Liver (tissue), 8 donors: ENCODE measurements at regions not wholly inside any gene's neighbourhood (a gene's known extent, or its start where the extent isn't known, plus 50 kb on each side); places are given as distances from the start of the nearest gene placed in this dataset.

Source experiments
- DNase-seq: peaks from one replicate; pipeline ENCODE4 v3.0.0-alpha.2; 2017; ENCODE audit warnings: low spot score
- H3K27ac ChIP-seq, 2 donors: one replicate each; pipeline ENCODE4 v1.7.0; 2013; ENCODE audit warnings: inconsistent platforms in 2 of 2, low read length in 2 of 2, control low read depth in 1 of 2, low read depth in 1 of 2, mild to moderate bottlenecking in 1 of 2
- H3K27me3 ChIP-seq, 4 donors: one replicate each; pipeline versions ENCODE4 v1.6.1 to v1.7.0; 2013; ENCODE audit warnings: low read length in 3 of 4, inconsistent platforms in 1 of 4, mild to moderate bottlenecking in 1 of 4, moderate library complexity in 1 of 4; ENCODE audit not compliant: control insufficient read depth in 4 of 4, insufficient read depth in 4 of 4
- H3K36me3 ChIP-seq, 4 donors: one replicate each; pipeline versions ENCODE4 v1.6.1 to v1.7.0; 2013; ENCODE audit warnings: low read length in 3 of 4, mild to moderate bottlenecking in 3 of 4, low read depth in 1 of 4, moderate library complexity in 1 of 4; ENCODE audit not compliant: control insufficient read depth in 4 of 4, insufficient read depth in 3 of 4
- H3K4me1 ChIP-seq, 4 donors: one replicate each; pipeline versions ENCODE4 v1.6.1 to v1.7.0; 2013; ENCODE audit warnings: low read length in 3 of 4, mild to moderate bottlenecking in 3 of 4, moderate library complexity in 1 of 4; ENCODE audit not compliant: control insufficient read depth in 4 of 4, insufficient read depth in 4 of 4
- H3K4me3 ChIP-seq, 3 donors: one replicate each; pipeline versions ENCODE4 v1.6.1 to v1.7.0; 2013; ENCODE audit warnings: low read length in 3 of 3, control low read depth in 1 of 3, low read depth in 1 of 3, mild to moderate bottlenecking in 1 of 3
- H3K9ac ChIP-seq, 2 donors: one replicate each; pipeline ENCODE4 v1.7.0; 2013; ENCODE audit warnings: low read length in 2 of 2, mild to moderate bottlenecking in 2 of 2, moderate library complexity in 2 of 2, control low read depth in 1 of 2, low read depth in 1 of 2
- H3K9me3 ChIP-seq, 4 donors: one replicate each; pipeline versions ENCODE4 v1.6.1 to v1.7.0; 2013; ENCODE audit warnings: low read length in 3 of 4; ENCODE audit not compliant: control insufficient read depth in 4 of 4
- ATF3 ChIP-seq: IDR thresholded peaks from 2 replicates; pipeline ENCODE4 v1.6.1; 2016; ENCODE audit warnings: antibody characterized with exemption
- CTCF ChIP-seq: fragments of 150-350 bp; IDR thresholded peaks from 2 replicates; pipeline ENCODE4 v1.5.1; 2017; ENCODE audit warnings: improper control_type of control experiment, low read depth, low read length; ENCODE audit not compliant: missing input control
- EGR1 ChIP-seq, 2 donors: IDR thresholded peaks; 2 replicates each; pipeline ENCODE4 v1.6.1; 2016 to 2018; ENCODE audit warnings: antibody characterized with exemption in 2 of 2, low read depth in 2 of 2
- FOXA1 ChIP-seq: IDR thresholded peaks from 2 replicates; pipeline ENCODE4 v1.6.1; 2016; ENCODE audit warnings: antibody characterized with exemption
- FOXA2 ChIP-seq: IDR thresholded peaks from 2 replicates; pipeline ENCODE4 v1.6.1; 2016; ENCODE audit warnings: antibody characterized with exemption
- GABPA ChIP-seq, 2 donors: IDR thresholded peaks in 1 of 2; conservative IDR thresholded peaks in 1 of 2; 2 replicates each; pipeline ENCODE4 v1.6.1; 2016; ENCODE audit warnings: antibody characterized with exemption in 2 of 2, mild to moderate bottlenecking in 1 of 2, moderate library complexity in 1 of 2
- HNF4A ChIP-seq, 2 donors: conservative IDR thresholded peaks; 2 replicates each; pipeline ENCODE4 v1.6.1; 2016; ENCODE audit warnings: antibody characterized with exemption in 2 of 2, mild to moderate bottlenecking in 2 of 2
- HNF4G ChIP-seq: IDR thresholded peaks from 2 replicates; pipeline ENCODE4 v1.6.1; 2016; ENCODE audit warnings: antibody characterized with exemption
- JUND ChIP-seq, 2 donors: IDR thresholded peaks; 2 replicates each; pipeline ENCODE4 v1.6.1; 2016; ENCODE audit warnings: antibody characterized with exemption in 2 of 2
- MAX ChIP-seq: IDR thresholded peaks from 2 replicates; pipeline ENCODE4 v1.6.1; 2016; ENCODE audit warnings: antibody characterized with exemption
- NR2F2 ChIP-seq: IDR thresholded peaks from 2 replicates; pipeline ENCODE4 v1.6.1; 2016; ENCODE audit warnings: antibody characterized with exemption
- RAD21 ChIP-seq, 2 donors: IDR thresholded peaks; 2 replicates each; pipeline ENCODE4 v1.6.1; 2016; ENCODE audit warnings: antibody characterized with exemption in 2 of 2, mild to moderate bottlenecking in 2 of 2
- RXRA ChIP-seq, 2 donors: IDR thresholded peaks; 2 replicates each; pipeline ENCODE4 v1.6.1; 2017 to 2018; ENCODE audit warnings: antibody characterized with exemption in 2 of 2, mild to moderate bottlenecking in 1 of 2
- SP1 ChIP-seq: IDR thresholded peaks from 2 replicates; pipeline ENCODE4 v1.6.1; 2018; ENCODE audit warnings: antibody characterized with exemption, mild to moderate bottlenecking
- TAF1 ChIP-seq: conservative IDR thresholded peaks from 2 replicates; pipeline ENCODE4 v1.6.1; 2016; ENCODE audit warnings: antibody characterized with exemption, mild to moderate bottlenecking
- YY1 ChIP-seq: IDR thresholded peaks from 2 replicates; pipeline ENCODE4 v1.6.1; 2016; ENCODE audit warnings: antibody characterized with exemption, mild to moderate bottlenecking
- WGBS: extraction: QIAGEN DNeasy Blood & Tissue Kit; methylation state at CpG from one replicate; pipeline ENCODE4 v1.1.7; 2013; 5-methylcytosine and 5-hydroxymethylcytosine counted together
- TF ChIP-seq, protein P1 (sequence below): IDR thresholded peaks from 2 replicates; pipeline ENCODE4 v1.6.1; 2016; ENCODE audit warnings: antibody characterized with exemption
- TF ChIP-seq, protein P2 (sequence below): IDR thresholded peaks from 2 replicates; pipeline ENCODE4 v1.6.1; 2016; ENCODE audit warnings: antibody characterized with exemption, mild to moderate bottlenecking
- donor health status: healthy.
- donor health status: healthy.
- donor health status: healthy.
- donor health status: healthy.
- donor health status: healthy.

GRCh38 chr7:25319707-25320106, 91.4 kb upstream of the NPVF start:
- Histone ChIP-seq H3K27ac (no peak overlapping the region), H3K4me1 (peaks cover 0 to 9% (median 2%) of the 10 kb centered on the region in 4 donors), H3K36me3 (no peaks in the 10 kb centered on the region), H3K9ac (no peak overlapping the region), H3K4me3 (no peak overlapping the region), H3K9me3 (no peaks in the 10 kb centered on the region), H3K27me3 (no peaks in the 10 kb centered on the region)
- DNase-seq = no peak
- 60% methylated on average over 1 of the region's 1 CpG for WGBS
- TF ChIP-seq FOXA1 = no peak
- TF ChIP-seq FOXA2 = no peak
- TF ChIP-seq YY1 = no peak
- no peak for TF ChIP-seq CTCF
- TF ChIP-seq NR2F2 = no peak
- TF ChIP-seq EGR1 (IDR thresholded peaks at IDR 0.05; ENCODE audit: low read depth in 2 of 2) = no peak
- TF ChIP-seq GABPA (IDR thresholded peaks at IDR 0.05 in 1 of 2, conservative IDR thresholded peaks at IDR 0.05 in 1 of 2) = no peak
- no peak for TF ChIP-seq JUND (IDR thresholded peaks at IDR 0.05)
- no peak for TF ChIP-seq ATF3
- TF ChIP-seq HNF4G = no peak
- TF ChIP-seq TAF1 = no peak
- TF ChIP-seq RAD21 (IDR thresholded peaks at IDR 0.05) = no peak
- TF ChIP-seq SP1 = no peak
- no peak for TF ChIP-seq RXRA (IDR thresholded peaks at IDR 0.05)
- TF ChIP-seq, protein P1, sequence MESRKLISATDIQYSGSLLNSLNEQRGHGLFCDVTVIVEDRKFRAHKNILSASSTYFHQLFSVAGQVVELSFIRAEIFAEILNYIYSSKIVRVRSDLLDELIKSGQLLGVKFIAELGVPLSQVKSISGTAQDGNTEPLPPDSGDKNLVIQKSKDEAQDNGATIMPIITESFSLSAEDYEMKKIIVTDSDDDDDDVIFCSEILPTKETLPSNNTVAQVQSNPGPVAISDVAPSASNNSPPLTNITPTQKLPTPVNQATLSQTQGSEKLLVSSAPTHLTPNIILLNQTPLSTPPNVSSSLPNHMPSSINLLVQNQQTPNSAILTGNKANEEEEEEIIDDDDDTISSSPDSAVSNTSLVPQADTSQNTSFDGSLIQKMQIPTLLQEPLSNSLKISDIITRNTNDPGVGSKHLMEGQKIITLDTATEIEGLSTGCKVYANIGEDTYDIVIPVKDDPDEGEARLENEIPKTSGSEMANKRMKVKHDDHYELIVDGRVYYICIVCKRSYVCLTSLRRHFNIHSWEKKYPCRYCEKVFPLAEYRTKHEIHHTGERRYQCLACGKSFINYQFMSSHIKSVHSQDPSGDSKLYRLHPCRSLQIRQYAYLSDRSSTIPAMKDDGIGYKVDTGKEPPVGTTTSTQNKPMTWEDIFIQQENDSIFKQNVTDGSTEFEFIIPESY = no peak
- TF ChIP-seq, protein P2, sequence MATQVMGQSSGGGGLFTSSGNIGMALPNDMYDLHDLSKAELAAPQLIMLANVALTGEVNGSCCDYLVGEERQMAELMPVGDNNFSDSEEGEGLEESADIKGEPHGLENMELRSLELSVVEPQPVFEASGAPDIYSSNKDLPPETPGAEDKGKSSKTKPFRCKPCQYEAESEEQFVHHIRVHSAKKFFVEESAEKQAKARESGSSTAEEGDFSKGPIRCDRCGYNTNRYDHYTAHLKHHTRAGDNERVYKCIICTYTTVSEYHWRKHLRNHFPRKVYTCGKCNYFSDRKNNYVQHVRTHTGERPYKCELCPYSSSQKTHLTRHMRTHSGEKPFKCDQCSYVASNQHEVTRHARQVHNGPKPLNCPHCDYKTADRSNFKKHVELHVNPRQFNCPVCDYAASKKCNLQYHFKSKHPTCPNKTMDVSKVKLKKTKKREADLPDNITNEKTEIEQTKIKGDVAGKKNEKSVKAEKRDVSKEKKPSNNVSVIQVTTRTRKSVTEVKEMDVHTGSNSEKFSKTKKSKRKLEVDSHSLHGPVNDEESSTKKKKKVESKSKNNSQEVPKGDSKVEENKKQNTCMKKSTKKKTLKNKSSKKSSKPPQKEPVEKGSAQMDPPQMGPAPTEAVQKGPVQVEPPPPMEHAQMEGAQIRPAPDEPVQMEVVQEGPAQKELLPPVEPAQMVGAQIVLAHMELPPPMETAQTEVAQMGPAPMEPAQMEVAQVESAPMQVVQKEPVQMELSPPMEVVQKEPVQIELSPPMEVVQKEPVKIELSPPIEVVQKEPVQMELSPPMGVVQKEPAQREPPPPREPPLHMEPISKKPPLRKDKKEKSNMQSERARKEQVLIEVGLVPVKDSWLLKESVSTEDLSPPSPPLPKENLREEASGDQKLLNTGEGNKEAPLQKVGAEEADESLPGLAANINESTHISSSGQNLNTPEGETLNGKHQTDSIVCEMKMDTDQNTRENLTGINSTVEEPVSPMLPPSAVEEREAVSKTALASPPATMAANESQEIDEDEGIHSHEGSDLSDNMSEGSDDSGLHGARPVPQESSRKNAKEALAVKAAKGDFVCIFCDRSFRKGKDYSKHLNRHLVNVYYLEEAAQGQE = no peak
- no peak for TF ChIP-seq MAX

- no peak for DNase-seq
- no peak overlapping the region for H3K9ac ChIP-seq
- H3K27ac ChIP-seq = no peak overlapping the region
- H3K36me3 ChIP-seq = no peaks in the 10 kb centered on the region
- H3K27me3 ChIP-seq = no peaks in the 10 kb centered on the region
- 85% methylated on average over 2 of the region's 2 CpGs for WGBS
- no peak overlapping the region for H3K4me3 ChIP-seq
- peaks cover 0 to 3% (median 0%) of the 10 kb centered on the region in 4 donors for H3K4me1 ChIP-seq
- H3K9me3 ChIP-seq = no peaks in the 10 kb centered on the region
- TF ChIP-seq CTCF = no peak
- no peak for TF ChIP-seq HNF4A (conservative IDR thresholded peaks at IDR 0.05)
- no peak for TF ChIP-seq YY1
- TF ChIP-seq ATF3 = no peak
- TF ChIP-seq, protein P2 = no peak
- no peak for TF ChIP-seq SP1
- no peak for TF ChIP-seq EGR1 (IDR thresholded peaks at IDR 0.05; ENCODE audit: low read depth in 2 of 2)
- no peak for TF ChIP-seq FOXA1
- TF ChIP-seq JUND (IDR thresholded peaks at IDR 0.05) = no peak
- TF ChIP-seq GABPA (IDR thresholded peaks at IDR 0.05 in 1 of 2, conservative IDR thresholded peaks at IDR 0.05 in 1 of 2) = no peak
- TF ChIP-seq TAF1 = no peak
- no peak for TF ChIP-seq FOXA2
These were observed 92.5 kb upstream of the NPVF start for GRCh38 chr7:25320791-25321190.
